ENCODE measurements at regions not wholly inside any gene's neighbourhood (a gene's known extent, or its start where the extent isn't known, plus 50 kb on each side); places are given as distances from the start of the nearest gene placed in this dataset.
"Not testable (repeated sequence)": the region's sequence is repeated elsewhere in the genome, so short reads cannot be mapped to it uniquely, and the experiment has no call there.

DNA sequence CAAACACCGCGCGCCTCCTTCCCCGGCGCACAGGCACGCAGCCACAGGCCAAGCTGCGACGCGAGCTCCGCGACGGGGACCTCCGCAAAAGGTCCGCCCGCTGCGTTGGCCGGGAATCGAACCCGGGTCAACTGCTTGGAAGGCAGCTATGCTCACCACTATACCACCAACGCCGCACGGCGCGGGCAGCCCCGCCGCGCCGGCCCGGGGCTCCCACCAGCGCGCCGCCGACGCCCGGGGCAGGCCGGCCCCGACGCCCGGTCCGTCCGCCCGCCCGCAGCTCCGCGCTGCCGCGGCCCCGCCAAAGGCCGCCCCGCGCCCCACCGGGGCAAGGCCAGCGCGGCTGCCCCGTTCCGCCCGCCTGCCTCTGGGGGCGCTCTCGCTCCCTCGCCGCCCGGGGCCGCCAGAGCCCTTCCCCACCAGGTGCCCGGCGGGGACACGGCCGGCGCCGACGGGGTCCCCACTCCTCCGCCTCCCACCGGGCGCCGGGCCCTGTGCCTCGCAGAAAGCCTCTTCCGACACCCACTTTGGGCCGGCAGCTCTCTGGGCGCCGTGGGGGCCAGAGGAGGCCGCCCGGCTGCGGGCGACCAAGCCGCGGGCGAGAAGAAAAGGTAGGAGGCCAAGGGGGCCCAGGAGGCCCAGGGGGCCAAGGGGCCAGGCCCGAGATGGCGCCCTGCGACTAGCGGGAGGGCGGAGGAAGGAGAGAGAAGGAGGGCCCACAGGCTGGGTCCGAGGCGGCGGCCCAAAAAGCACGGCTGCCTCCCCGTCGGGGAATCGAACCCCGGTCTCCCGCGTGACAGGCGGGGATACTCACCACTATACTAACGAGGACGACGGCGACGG lies 50.2 kb upstream of the FCGR2A start:
- not testable (repeated sequence) for DNase-seq

DNA sequence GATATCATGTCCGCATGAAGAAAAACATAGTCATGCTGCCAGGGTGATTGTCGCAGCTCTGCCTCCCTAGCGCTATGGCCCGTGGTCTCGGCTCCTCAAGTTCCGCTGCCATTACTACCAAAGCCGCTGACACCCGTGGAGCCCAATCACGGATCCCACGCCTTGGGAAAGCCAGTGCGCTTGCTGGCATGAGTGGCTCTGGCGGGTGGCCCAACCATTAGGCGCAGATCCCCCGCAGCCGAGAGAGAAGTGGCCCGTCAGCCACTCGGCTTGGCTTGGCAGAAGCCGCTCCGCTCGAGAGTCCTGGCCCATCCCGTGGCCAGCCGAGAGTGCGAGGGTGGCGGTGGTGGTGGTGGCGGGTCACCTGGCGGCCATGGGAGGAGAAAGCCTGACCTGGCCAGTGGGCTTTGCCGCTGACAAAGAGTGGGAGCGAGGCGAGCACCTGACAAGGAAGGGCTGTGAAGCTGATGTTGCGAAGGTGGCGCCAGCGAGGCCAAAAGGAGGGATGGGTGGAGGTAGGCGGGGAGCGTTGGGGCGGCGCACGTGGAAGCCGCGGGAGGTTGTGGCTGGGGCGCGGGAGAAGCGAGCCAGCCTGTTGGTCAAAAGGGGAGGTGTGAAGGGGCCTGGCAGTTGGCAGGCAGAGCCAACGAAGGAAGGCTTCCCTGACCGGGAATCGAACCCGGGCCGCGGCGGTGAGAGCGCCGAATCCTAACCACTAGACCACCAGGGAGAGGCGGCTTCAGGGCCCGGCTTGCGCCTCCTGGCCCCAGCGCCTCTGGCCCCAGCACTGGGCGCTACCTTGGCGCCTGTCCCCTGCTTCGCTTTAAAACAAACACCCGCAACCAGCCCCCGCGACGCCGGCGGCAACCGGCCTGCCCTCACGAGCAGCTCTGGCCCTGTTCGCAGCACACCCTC lies 51.0 kb upstream of the FCGR2A start:
- peak; percentile 26 for DNase-seq
- CTCF ChIA-PET; H3K27ac Mint-ChIP-seq; H3K4me1 Mint-ChIP-seq; H3K36me3 Mint-ChIP-seq (ENCODE audit: low read depth); H3K9me3 Mint-ChIP-seq; H3K27me3 Mint-ChIP-seq; POLR2A ChIA-PET; H3K4me3 Mint-ChIP-seq: not testable (repeated sequence)

More for the DNA sequence above, 50.2 kb upstream of the FCGR2A start:
- H3K9me3 Mint-ChIP-seq; H3K4me3 Mint-ChIP-seq; POLR2A ChIA-PET; H3K4me1 Mint-ChIP-seq; H3K27ac Mint-ChIP-seq; H3K36me3 Mint-ChIP-seq (ENCODE audit: low read depth); H3K27me3 Mint-ChIP-seq; CTCF ChIA-PET: not testable (repeated sequence)

DNA sequence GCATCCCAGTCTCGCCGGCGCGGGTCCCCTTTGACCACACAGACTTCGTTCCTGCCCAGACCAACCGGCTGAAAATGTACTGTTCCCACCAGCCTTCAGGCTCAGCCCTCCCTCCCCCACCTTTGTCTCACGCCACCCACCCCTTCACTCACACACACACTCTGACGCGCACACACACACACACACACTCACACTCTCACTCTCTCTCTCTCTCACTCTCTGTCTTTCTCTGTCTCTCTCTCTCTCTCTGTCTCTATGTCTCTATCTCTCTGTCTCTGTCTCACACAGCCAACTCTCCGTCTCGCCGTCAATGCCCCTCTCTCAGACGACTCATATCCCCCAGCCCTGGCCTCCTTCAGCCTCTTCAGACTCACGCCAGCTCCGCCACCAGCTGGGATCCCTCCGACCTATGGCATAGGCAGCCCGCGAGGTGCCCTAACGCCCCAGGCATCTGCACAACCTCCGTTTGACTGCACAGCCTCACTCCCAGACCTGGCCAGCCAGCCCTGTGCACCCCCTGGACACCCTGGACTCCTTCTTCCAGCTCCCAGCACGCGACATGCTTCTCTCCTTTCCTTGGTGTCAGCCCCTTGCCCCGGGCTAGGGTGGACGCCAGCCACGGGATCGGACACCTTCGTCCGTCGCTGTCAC lies 53.4 kb upstream of the FCGR2A start:
- POLR2A ChIA-PET; H3K27me3 Mint-ChIP-seq; CTCF ChIA-PET; H3K4me3 Mint-ChIP-seq; H3K27ac Mint-ChIP-seq; H3K36me3 Mint-ChIP-seq (ENCODE audit: low read depth); H3K9me3 Mint-ChIP-seq; H3K4me1 Mint-ChIP-seq; DNase-seq: not testable (repeated sequence)

DNA sequence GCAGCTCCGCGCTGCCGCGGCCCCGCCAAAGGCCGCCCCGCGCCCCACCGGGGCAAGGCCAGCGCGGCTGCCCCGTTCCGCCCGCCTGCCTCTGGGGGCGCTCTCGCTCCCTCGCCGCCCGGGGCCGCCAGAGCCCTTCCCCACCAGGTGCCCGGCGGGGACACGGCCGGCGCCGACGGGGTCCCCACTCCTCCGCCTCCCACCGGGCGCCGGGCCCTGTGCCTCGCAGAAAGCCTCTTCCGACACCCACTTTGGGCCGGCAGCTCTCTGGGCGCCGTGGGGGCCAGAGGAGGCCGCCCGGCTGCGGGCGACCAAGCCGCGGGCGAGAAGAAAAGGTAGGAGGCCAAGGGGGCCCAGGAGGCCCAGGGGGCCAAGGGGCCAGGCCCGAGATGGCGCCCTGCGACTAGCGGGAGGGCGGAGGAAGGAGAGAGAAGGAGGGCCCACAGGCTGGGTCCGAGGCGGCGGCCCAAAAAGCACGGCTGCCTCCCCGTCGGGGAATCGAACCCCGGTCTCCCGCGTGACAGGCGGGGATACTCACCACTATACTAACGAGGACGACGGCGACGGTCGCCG lies 57.4 kb upstream of the FCGR2A start:
- H3K9me3 Mint-ChIP-seq; CTCF ChIA-PET; H3K36me3 Mint-ChIP-seq (ENCODE audit: low read depth); DNase-seq; H3K27ac Mint-ChIP-seq; H3K4me3 Mint-ChIP-seq; H3K27me3 Mint-ChIP-seq; POLR2A ChIA-PET; H3K4me1 Mint-ChIP-seq: not testable (repeated sequence)

DNA sequence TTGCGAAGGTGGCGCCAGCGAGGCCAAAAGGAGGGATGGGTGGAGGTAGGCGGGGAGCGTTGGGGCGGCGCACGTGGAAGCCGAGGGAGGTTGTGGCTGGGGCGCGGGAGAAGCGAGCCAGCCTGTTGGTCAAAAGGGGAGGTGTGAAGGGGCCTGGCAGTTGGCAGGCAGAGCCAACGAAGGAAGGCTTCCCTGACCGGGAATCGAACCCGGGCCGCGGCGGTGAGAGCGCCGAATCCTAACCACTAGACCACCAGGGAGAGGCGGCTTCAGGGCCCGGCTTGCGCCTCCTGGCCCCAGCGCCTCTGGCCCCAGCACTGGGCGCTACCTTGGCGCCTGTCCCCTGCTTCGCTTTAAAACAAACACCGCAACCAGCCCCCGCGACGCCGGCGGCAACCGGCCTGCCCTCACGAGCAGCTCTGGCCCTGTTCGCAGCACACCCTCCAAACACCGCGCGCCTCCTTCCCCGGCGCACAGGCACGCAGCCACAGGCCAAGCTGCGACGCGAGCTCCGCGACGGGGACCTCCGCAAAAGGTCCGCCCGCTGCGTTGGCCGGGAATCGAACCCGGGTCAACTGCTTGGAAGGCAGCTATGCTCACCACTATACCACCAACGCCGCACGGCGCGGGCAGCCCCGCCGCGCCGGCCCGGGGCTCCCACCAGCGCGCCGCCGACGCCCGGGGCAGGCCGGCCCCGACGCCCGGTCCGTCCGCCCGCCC lies 58.1 kb upstream of the FCGR2A start:
- H3K36me3 Mint-ChIP-seq (ENCODE audit: low read depth); DNase-seq; CTCF ChIA-PET; H3K27ac Mint-ChIP-seq; H3K27me3 Mint-ChIP-seq; H3K4me3 Mint-ChIP-seq; H3K9me3 Mint-ChIP-seq; H3K4me1 Mint-ChIP-seq; POLR2A ChIA-PET: not testable (repeated sequence)

DNA sequence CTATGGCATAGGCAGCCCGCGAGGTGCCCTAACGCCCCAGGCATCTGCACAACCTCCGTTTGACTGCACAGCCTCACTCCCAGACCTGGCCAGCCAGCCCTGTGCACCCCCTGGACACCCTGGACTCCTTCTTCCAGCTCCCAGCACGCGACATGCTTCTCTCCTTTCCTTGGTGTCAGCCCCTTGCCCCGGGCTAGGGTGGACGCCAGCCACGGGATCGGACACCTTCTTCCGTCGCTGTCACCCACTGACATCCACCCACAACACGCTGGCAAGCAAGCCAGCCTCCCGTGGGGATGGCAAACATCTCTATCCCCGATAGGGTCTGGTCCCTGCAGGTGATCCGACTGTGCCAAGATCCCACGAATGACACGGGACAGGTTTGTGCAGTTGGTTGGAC lies 60.5 kb upstream of the FCGR2A start:
- POLR2A ChIA-PET; H3K4me3 Mint-ChIP-seq; H3K4me1 Mint-ChIP-seq; H3K27me3 Mint-ChIP-seq; H3K9me3 Mint-ChIP-seq; CTCF ChIA-PET; H3K36me3 Mint-ChIP-seq (ENCODE audit: low read depth); H3K27ac Mint-ChIP-seq: not testable (repeated sequence)
- peak; percentile 25 for DNase-seq

DNA sequence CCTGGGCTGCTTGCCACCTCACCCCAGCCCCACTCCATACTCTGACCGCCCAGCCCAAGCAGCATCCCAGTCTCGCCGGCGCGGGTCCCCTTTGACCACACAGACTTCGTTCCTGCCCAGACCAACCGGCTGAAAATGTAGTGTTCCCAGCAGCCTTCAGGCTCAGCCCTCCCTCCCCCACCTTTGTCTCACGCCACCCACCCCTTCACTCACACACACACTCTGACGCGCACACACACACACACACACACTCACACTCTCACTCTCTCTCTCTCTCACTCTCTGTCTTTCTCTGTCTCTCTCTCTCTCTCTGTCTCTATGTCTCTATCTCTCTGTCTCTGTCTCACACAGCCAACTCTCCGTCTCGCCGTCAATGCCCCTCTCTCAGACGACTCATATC lies 61.0 kb upstream of the FCGR2A start:
- H3K27ac Mint-ChIP-seq; H3K9me3 Mint-ChIP-seq; H3K27me3 Mint-ChIP-seq; H3K4me3 Mint-ChIP-seq; H3K36me3 Mint-ChIP-seq (ENCODE audit: low read depth); POLR2A ChIA-PET; DNase-seq; CTCF ChIA-PET: not testable (repeated sequence)
- peaks cover 11% of the 10 kb centered on the region for H3K4me1 Mint-ChIP-seq

DNA sequence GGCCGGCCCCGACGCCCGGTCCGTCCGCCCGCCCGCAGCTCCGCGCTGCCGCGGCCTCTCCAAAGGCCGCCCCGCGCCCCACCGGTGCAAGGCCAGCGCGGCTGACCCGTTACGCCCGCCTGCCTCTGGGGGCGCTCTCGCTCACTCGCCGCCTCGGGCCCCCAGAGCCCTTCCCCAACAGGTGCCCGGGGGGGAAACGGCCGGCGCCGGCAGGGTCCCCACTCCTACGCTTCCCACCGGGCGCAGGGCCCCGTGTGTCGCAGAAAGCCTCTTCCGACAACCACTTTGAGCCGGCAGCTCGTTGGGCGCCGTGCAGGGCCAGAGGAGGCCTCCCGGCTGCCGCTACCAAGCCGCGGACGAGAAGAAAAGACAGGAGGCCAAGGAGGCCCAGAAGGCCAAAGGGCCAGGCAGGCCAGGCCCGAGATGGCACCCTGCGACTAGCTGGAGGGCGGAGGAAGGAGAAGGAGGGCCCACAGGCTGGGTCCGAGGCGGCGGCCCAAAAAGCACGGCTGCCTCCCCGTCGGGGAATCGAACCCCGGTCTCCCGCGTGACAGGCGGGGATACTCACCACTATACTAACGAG lies 64.9 kb upstream of the FCGR2A start:
- Mint-ChIP-seq H3K27ac (peak overlapping the region; percentile 84), H3K36me3 (ENCODE audit: low read depth) (peaks cover 13% of the 10 kb centered on the region), H3K4me1 (peaks cover 18% of the 10 kb centered on the region), H3K9me3 (peaks cover 2% of the 10 kb centered on the region), H3K27me3 (peaks cover 24% of the 10 kb centered on the region), H3K4me3 (peak overlapping the region; percentile 87)
- ChIA-PET CTCF (interaction anchor here (0.6 to 2.3 kb wide), 5 partner anchors 20 to 238 kb away, joined by 3 to 10 read pairs (median 3); partner anchors contain the start of gene NDUFS2), POLR2A (interaction anchor here (0.7 to 1.9 kb wide), 8 partner anchors 10 to 326 kb away, joined by 3 to 15 read pairs (median 4); partner anchors contain the start of gene ATF6)
- DNase-seq: peak; percentile 75

DNA sequence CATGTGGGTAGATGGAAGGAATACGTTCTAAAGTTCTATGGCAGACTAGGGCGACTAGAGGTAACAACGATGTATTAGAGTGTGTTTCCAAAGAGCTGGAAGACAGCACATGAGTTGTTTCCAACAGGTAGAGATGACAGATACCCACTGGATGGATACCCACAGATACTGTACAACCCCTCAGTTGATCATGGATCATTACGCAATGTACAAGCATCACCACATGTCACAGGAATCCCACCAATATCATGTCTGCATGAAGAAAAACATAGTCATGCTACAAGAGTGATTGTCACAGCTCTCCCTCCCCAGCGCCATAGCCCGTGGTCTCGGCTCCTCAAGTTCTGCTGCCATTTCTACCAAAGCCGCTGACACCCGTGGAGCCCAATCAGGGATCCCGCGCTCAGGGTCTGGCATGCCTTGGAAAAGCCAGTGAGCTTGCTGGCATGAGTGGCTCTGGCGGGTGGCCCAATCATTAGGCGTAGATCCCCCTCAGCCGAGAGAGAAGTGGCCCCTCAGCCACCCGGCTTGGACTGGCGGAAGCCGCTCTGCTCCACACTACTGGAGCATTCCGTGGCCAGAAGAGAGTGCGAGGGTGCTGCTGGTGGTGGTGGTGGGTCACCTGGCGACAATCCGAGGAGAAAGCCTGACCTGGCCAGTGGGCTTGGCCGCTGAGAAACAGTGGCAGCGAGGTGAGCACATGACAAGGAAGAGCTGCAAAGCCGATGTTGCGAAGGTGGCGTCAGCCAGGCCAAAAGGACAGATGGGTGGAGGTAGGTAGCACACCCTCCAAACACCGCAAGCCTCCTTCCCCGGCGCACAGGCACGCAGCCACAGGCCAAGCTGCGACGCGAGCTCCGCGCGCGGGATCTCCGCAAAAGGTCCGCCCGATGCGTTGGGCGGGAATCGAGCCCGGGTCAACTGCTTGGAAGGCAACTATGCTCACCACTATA lies 65.7 kb upstream of the FCGR2A start:
- ChIA-PET CTCF (interaction anchor here (0.6 to 2.3 kb wide), 5 partner anchors 19 to 237 kb away, joined by 3 to 10 read pairs (median 3); partner anchors contain the start of gene NDUFS2), POLR2A (interaction anchor here (0.7 to 1.9 kb wide), 8 partner anchors 9 to 327 kb away, joined by 3 to 15 read pairs (median 4); partner anchors contain the start of gene ATF6)
- H3K9me3 Mint-ChIP-seq: peaks cover 2% of the 10 kb centered on the region
- peaks cover 18% of the 10 kb centered on the region for H3K4me1 Mint-ChIP-seq
- peaks cover 13% of the 10 kb centered on the region for H3K36me3 Mint-ChIP-seq (ENCODE audit: low read depth)
- H3K4me3 Mint-ChIP-seq: peak overlapping the region; percentile 74
- H3K27me3 Mint-ChIP-seq: peaks cover 25% of the 10 kb centered on the region
- peak overlapping the region; percentile 61 for H3K27ac Mint-ChIP-seq
- peak; percentile 40 for DNase-seq

DNA sequence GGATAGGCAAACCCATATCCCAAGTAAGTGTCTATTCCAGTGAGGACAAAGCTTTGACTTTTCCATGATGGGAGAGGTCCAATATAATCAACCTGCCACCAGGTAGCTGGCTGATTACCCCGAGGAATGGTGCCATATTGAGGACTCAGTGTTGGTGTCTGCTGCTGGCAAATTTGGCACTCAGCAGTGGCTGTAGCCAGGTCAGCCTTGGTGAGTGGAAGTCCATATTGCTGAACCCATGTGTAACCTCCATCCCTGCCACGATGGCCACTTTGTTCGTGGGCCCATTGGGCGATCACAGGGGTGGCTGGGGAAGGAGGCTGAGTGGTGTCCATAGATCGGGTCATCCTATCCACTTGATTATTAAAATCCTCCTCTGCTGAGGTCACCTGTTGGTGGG lies 65.5 kb upstream of the CFAP126 start:
- H3K36me3 Mint-ChIP-seq (ENCODE audit: low read depth); H3K4me3 Mint-ChIP-seq; H3K27ac Mint-ChIP-seq; DNase-seq; H3K4me1 Mint-ChIP-seq; H3K9me3 Mint-ChIP-seq; CTCF ChIA-PET; POLR2A ChIA-PET: not testable (repeated sequence)
- H3K27me3 Mint-ChIP-seq: peaks cover 36% of the 10 kb centered on the region

DNA sequence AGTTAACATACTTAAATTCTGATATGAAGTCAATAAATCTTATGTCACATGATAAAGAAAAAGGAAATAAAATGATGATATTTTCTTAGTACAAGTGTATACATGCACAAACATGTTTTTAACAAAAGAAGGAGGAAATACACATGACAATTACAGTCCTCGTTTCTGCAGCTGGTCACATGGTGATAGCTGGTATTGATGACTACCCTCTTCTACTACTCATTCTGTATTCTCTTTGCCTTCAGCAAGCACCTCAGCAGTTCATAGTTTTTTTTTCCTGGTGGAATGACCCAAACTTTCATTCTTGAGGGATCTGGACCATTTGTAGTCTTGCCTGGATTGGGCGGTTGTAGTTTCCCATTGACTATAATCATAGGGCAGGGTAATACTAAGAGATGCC lies 64.4 kb upstream of the CFAP126 start:
- ChIA-PET POLR2A (no interaction called here), CTCF (no interaction called here)
- Mint-ChIP-seq H3K4me3 (no peak overlapping the region), H3K9me3 (no peaks in the 10 kb centered on the region), H3K27me3 (peaks cover 37% of the 10 kb centered on the region), H3K27ac (no peak overlapping the region), H3K36me3 (ENCODE audit: low read depth) (no peaks in the 10 kb centered on the region), H3K4me1 (peaks cover 10% of the 10 kb centered on the region)
- DNase-seq: no peak
